Transverse colon (tissue), 4 donors: ENCODE measurements at regions not wholly inside any gene's neighbourhood (a gene's known extent, or its start where the extent isn't known, plus 50 kb on each side); places are given as distances from the start of the nearest gene placed in this dataset.

ENCODE experiments used
- DNase-seq: peaks from one replicate; pipeline ENCODE4 v3.0.0-alpha.2; 2019
- H3K27ac ChIP-seq, 4 donors: fragments of 200-600 bp; sonication (generic); 2 replicates each; pipeline ENCODE4 v1.5.1; 2016 to 2018; ENCODE audit warnings: inconsistent platforms in 4 of 4
- H3K27me3 ChIP-seq: fragments of 200-600 bp; sonication (generic); 2 replicates; pipeline ENCODE4 v1.5.1; 2017; ENCODE audit warnings: inconsistent platforms
- H3K36me3 ChIP-seq, 4 donors: fragments of 200-600 bp; sonication (generic); 2 replicates each; pipeline ENCODE4 v1.5.1; 2017 to 2019; ENCODE audit warnings: inconsistent platforms in 4 of 4
- H3K4me1 ChIP-seq, 4 donors: fragments of 200-600 bp; sonication (generic); 2 replicates each; pipeline ENCODE4 v1.5.1; 2017 to 2020; ENCODE audit warnings: inconsistent platforms in 4 of 4
- H3K4me3 ChIP-seq, 4 donors: fragments of 200-600 bp; sonication (generic); 1 replicate in 1 of 4; 2 replicates in 3 of 4; pipeline versions ENCODE4 v1.5.1 to v1.6.1; 2017 to 2019; ENCODE audit warnings: inconsistent platforms in 4 of 4
- H3K9me3 ChIP-seq, 2 donors: fragments of 200-600 bp; sonication (generic); 2 replicates each; pipeline ENCODE4 v1.5.1; 2017 to 2019; ENCODE audit warnings: inconsistent platforms in 2 of 2
- CTCF ChIP-seq, 5 experiments: fragments of 200-600 bp in 3 of 5; fragments of 450-650 bp in 2 of 5; sonication (generic) in 3 of 5; IDR thresholded peaks; 1 replicate in 2 of 5; 2 replicates in 3 of 5; pipeline ENCODE4 v1.5.1; 2016 to 2017; ENCODE audit warnings: antibody characterized with exemption in 5 of 5, inconsistent platforms in 3 of 5, mild to moderate bottlenecking in 2 of 5, moderate library complexity in 1 of 5
- EP300 ChIP-seq: sonication (generic); formaldehyde crosslinking; IDR thresholded peaks from one replicate; pipeline ENCODE4 v1.6.1; 2017; ENCODE audit warnings: antibody characterized with exemption, low read depth
- POLR2A ChIP-seq: fragments of 450-650 bp; IDR thresholded peaks from one replicate; pipeline ENCODE4 v1.6.1; 2016; ENCODE audit warnings: antibody characterized with exemption, mild to moderate bottlenecking, moderate library complexity
- POLR2AphosphoS5 ChIP-seq, 3 donors: sonication (generic); formaldehyde crosslinking; IDR thresholded peaks; one replicate each; pipeline ENCODE4 v1.6.1; 2016; ENCODE audit warnings: antibody characterized with exemption in 3 of 3
- WGBS, 2 donors: methylation state at CpG; one replicate each; pipeline ENCODE4 v1.1.5; 2018; ENCODE audit warnings: low coverage in 1 of 2; 5-methylcytosine and 5-hydroxymethylcytosine counted together
- in situ Hi-C, 4 donors: fragments of 200-750 bp; cut with MboI; loops; one replicate each; pipeline versions ENCODE4 v1.15.0 to v1.15.1; 2017; ENCODE audit warnings: low sequenced_read_pairs in 3 of 4, low pct_ligation_motif_present in 1 of 4, low pct_unique_long_range_greater_than_20kb in 1 of 4
- intact Hi-C: fragments of 100-400 bp; cut with DNase I; formaldehyde crosslinking; loops from one replicate; pipeline ENCODE4 v1.15.1; 2023; ENCODE audit warnings: low total_unique reads

- TF ChIP-seq POLR2AphosphoS5 (IDR thresholded peaks at IDR 0.05) (no peak), EP300 (no peak), CTCF (IDR thresholded peaks at IDR 0.05) (no peak), POLR2A (no peak)
These were observed 679.1 kb downstream of the METTL4 start for GRCh38 chr18:1892191-1892590.

GRCh38 chr18:1895456-1896185 lies 675.7 kb downstream of the METTL4 start:
- no peak for TF ChIP-seq POLR2A
- no peak for TF ChIP-seq EP300
- TF ChIP-seq CTCF (IDR thresholded peaks at IDR 0.05), result no peak
- no peak for TF ChIP-seq POLR2AphosphoS5 (IDR thresholded peaks at IDR 0.05)
- intact Hi-C loops, result no loop called here
- no peaks in the 10 kb centered on the region for H3K36me3 ChIP-seq
- H3K4me1 ChIP-seq, result no peaks in the 10 kb centered on the region
- in situ Hi-C loops, result no loop called here
- no peaks in the 10 kb centered on the region for H3K27me3 ChIP-seq
- H3K4me3 ChIP-seq, result no peak overlapping the region
- no peak for DNase-seq
- WGBS, 2 donors, result 34 to 66% methylated on average over 4 of the region's 4 CpGs
- no peak overlapping the region for H3K27ac ChIP-seq
- H3K9me3 ChIP-seq, result no peaks in the 10 kb centered on the region

More at GRCh38 chr18:1892191-1892590, 679.1 kb downstream of the METTL4 start:
- H3K9me3 ChIP-seq, result no peaks in the 10 kb centered on the region
- no peak overlapping the region for H3K4me3 ChIP-seq
- DNase-seq, result no peak
- no peaks in the 10 kb centered on the region for H3K27me3 ChIP-seq
- in situ Hi-C loops (no loop called here), intact Hi-C loops (no loop called here)
- no peak overlapping the region for H3K27ac ChIP-seq
- no peaks in the 10 kb centered on the region for H3K36me3 ChIP-seq
- no peaks in the 10 kb centered on the region for H3K4me1 ChIP-seq

DNA sequence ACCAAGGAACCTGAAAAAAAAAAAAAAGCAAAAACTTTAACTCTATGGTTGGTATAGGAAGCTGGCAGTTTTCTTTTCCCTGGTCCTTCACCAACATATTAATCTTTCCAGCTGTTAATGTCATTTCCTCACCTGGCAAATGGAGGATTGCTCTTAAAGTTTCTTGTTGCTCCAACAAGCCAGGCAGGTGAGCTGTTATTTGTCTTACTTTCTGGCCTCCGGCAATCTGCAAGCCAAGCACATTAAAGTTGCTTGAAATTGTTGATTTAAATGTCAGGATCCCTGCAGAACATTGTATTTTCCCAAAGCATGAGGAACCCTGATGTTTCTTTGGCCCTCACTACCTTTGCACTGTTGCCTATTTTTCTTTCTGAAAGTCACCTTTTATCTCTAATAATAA lies 664.9 kb downstream of the METTL4 start:
- DNase-seq, result no peak
- H3K4me3 ChIP-seq, result no peak overlapping the region
- H3K27ac ChIP-seq, result no peak overlapping the region
- in situ Hi-C loops, result no loop called here
- H3K9me3 ChIP-seq, result peaks cover 3 to 14% of the 10 kb centered on the region in 2 donors
- TF ChIP-seq POLR2AphosphoS5 (IDR thresholded peaks at IDR 0.05) (no peak), POLR2A (no peak), EP300 (no peak), CTCF (IDR thresholded peaks at IDR 0.05) (no peak)
- intact Hi-C loops, result no loop called here
- H3K4me1 ChIP-seq, result no peaks in the 10 kb centered on the region
- no peaks in the 10 kb centered on the region for H3K36me3 ChIP-seq
- H3K27me3 ChIP-seq, result no peaks in the 10 kb centered on the region
- 82% methylated on average over 1 of the region's 1 CpG; no CpG with 5 or more reads in 1 of the 2 donors for WGBS, 2 donors

DNA sequence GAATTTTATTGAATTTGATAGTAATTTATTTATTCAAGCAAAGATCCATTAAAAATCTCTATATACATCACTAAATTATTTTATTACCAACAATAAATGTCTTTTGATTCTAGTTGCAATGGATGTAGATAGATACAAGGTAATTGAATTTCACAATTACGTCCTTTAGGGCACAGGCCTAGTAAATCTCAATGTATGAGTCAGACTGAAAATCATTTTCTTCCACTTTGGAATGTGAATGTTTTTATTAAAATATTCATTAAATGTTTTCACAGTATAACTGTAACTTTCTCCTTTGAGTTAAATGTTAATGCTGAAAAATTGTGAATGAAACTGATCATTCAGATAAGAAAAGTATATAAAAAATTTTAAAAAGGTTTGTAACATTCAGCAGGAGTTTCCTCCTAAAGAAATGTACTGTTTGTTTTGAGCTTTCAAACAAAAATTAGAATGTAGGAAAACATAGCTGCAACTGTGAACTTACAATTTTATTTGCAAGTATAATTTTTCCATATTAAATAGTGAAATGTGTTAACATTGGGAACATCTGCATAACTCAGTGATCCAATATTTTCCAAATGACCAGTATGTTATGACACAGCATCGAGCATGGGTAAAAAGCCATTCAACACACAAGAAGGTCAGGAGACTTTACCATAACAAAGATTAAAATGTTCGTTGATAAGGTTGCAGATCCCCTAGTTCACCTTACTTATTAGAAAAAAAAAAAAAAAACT lies 663.7 kb downstream of the METTL4 start:
- no peak for DNase-seq
- H3K27ac ChIP-seq, result no peak overlapping the region
- in situ Hi-C loops, result no loop called here
- H3K27me3 ChIP-seq, result no peaks in the 10 kb centered on the region
- no peak for TF ChIP-seq EP300
- TF ChIP-seq CTCF (IDR thresholded peaks at IDR 0.05), result no peak
- TF ChIP-seq POLR2A, result no peak
- no peak for TF ChIP-seq POLR2AphosphoS5 (IDR thresholded peaks at IDR 0.05)
- intact Hi-C loops, result no loop called here
- peaks cover 2 to 14% of the 10 kb centered on the region in 2 donors for H3K9me3 ChIP-seq
- H3K4me3 ChIP-seq, result no peak overlapping the region
- WGBS, 2 donors, result 57 to 63% methylated on average over 3 of the region's 3 CpGs
- no peaks in the 10 kb centered on the region for H3K4me1 ChIP-seq
- no peaks in the 10 kb centered on the region for H3K36me3 ChIP-seq
